ENCODE measurements at regions not wholly inside any gene's neighbourhood (a gene's known extent, or its start where the extent isn't known, plus 50 kb on each side); places are given as distances from the start of the nearest gene placed in this dataset.

DNA sequence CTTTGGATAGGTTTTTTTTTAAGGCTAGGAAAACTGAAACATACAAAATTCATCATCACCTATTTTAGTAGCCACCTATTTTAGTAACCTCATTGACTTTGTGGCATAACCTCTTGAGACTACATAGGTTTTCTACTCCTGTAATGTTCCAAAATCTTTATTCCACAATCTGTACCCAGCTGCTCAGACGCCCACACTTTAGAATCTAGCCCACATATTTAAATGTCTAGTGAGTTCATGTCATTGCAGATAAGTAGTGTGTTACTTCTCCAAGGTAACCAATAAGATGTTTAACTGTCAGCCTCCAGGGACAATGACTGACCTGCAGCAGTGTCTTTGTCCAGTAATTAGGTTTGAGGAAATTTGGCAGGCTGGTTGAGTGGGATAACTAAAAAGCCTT, 330.2 kb downstream of the MZT1 start:
- H3K4me1 Mint-ChIP-seq = no peaks in the 10 kb centered on the region
- H3K27me3 Mint-ChIP-seq = no peaks in the 10 kb centered on the region
- no peaks in the 10 kb centered on the region for H3K9me3 ChIP-seq (ENCODE audit: control insufficient read depth, low read length, poor library complexity, severe bottlenecking)
- no peak overlapping the region for H3K27ac Mint-ChIP-seq
- ATAC-seq = no peak
- no peak overlapping the region for H3K4me3 Mint-ChIP-seq
- no peak for DNase-seq
- no peaks in the 10 kb centered on the region for H3K36me3 Mint-ChIP-seq (ENCODE audit: low read depth)

GRCh38 chr13:72390909-72391308, 336.5 kb downstream of the MZT1 start:
- H3K4me1 Mint-ChIP-seq = no peaks in the 10 kb centered on the region
- H3K9me3 ChIP-seq (ENCODE audit: control insufficient read depth, low read length, poor library complexity, severe bottlenecking) = no peaks in the 10 kb centered on the region
- no peaks in the 10 kb centered on the region for H3K27me3 Mint-ChIP-seq
- H3K36me3 Mint-ChIP-seq (ENCODE audit: low read depth) = no peaks in the 10 kb centered on the region
- DNase-seq (no peak), ATAC-seq (no peak)
- no peak overlapping the region for H3K27ac Mint-ChIP-seq
- H3K4me3 Mint-ChIP-seq = no peak overlapping the region

DNA sequence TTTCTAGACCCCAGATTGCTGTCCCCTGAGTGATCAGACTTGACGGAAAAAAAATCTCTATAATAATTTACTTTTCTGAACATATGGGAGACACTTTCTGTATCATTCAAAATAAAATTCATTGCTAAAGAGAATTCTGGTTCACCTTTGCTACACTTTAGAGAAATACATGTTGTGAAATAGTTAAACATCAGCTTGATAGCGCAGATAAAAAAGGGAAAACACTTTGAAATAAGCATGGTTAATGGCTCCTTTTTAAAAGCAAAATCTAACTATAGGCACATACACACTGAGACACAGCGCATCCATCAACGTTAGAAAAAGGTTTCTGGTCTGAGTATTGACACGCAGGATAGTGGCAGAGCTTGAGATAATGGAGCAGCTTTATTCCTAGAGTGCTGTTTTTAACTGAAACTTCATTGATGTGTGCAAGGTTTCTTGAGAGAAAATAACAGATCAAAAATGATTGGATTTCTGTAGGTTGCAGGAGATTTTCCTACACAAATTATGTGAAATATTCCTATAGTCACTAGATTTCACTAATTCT, 341.2 kb downstream of the MZT1 start:
- no peaks in the 10 kb centered on the region for H3K27me3 Mint-ChIP-seq
- DNase-seq (no peak), ATAC-seq (no peak)
- no peak overlapping the region for H3K27ac Mint-ChIP-seq
- H3K36me3 Mint-ChIP-seq (ENCODE audit: low read depth) = no peaks in the 10 kb centered on the region
- H3K9me3 ChIP-seq (ENCODE audit: control insufficient read depth, low read length, poor library complexity, severe bottlenecking) = no peaks in the 10 kb centered on the region
- no peaks in the 10 kb centered on the region for H3K4me1 Mint-ChIP-seq
- no peak overlapping the region for H3K4me3 Mint-ChIP-seq

GRCh38 chr13:72384879-72385278, 342.6 kb downstream of the MZT1 start:
- no peaks in the 10 kb centered on the region for H3K27me3 Mint-ChIP-seq
- ATAC-seq (no peak), DNase-seq (no peak)
- H3K4me1 Mint-ChIP-seq = no peaks in the 10 kb centered on the region
- H3K4me3 Mint-ChIP-seq = no peak overlapping the region
- no peaks in the 10 kb centered on the region for H3K36me3 Mint-ChIP-seq (ENCODE audit: low read depth)
- H3K9me3 ChIP-seq (ENCODE audit: control insufficient read depth, low read length, poor library complexity, severe bottlenecking) = no peaks in the 10 kb centered on the region
- H3K27ac Mint-ChIP-seq = no peak overlapping the region

- Mint-ChIP-seq H3K36me3 (ENCODE audit: low read depth) (no peaks in the 10 kb centered on the region), H3K27ac (no peak overlapping the region), H3K4me3 (no peak overlapping the region), H3K4me1 (no peaks in the 10 kb centered on the region), H3K27me3 (no peaks in the 10 kb centered on the region)
- no peaks in the 10 kb centered on the region for H3K9me3 ChIP-seq (ENCODE audit: control insufficient read depth, low read length, poor library complexity, severe bottlenecking)
- DNase-seq (no peak), ATAC-seq (no peak)
These were observed 343.1 kb downstream of the MZT1 start for GRCh38 chr13:72384186-72384823.

DNA sequence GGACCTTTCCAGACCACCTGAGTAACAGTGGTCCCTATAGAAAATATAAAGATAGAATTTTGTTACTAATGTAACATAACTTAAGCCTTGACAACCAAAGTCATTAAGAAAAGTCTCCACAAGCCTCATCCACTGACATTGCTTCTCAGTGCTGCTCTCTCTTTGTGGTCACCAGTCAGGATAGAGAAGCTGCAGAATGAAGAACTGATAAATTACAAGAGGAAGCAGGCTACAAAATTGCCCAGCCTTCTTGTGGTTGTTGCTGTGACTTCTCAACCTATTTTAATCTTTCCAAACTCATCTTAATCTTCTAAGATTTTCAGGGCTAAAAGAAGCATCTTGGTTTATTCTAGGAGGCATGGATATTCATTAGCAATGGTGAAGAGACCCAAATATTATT, 343.8 kb downstream of the MZT1 start:
- Mint-ChIP-seq H3K4me1 (no peaks in the 10 kb centered on the region), H3K27me3 (no peaks in the 10 kb centered on the region), H3K4me3 (no peak overlapping the region), H3K36me3 (ENCODE audit: low read depth) (no peaks in the 10 kb centered on the region), H3K27ac (no peak overlapping the region)
- ATAC-seq (no peak), DNase-seq (no peak)
- no peaks in the 10 kb centered on the region for H3K9me3 ChIP-seq (ENCODE audit: control insufficient read depth, low read length, poor library complexity, severe bottlenecking)

GRCh38 chr13:72379581-72379980, 347.8 kb downstream of the MZT1 start:
- DNase-seq (no peak), ATAC-seq (no peak)
- H3K9me3 ChIP-seq (ENCODE audit: control insufficient read depth, low read length, poor library complexity, severe bottlenecking) = no peaks in the 10 kb centered on the region
- no peak overlapping the region for H3K27ac Mint-ChIP-seq
- no peaks in the 10 kb centered on the region for H3K4me1 Mint-ChIP-seq
- H3K4me3 Mint-ChIP-seq = no peak overlapping the region
- no peaks in the 10 kb centered on the region for H3K36me3 Mint-ChIP-seq (ENCODE audit: low read depth)
- no peaks in the 10 kb centered on the region for H3K27me3 Mint-ChIP-seq

GRCh38 chr13:72368031-72368430, 359.4 kb downstream of the MZT1 start:
- Mint-ChIP-seq H3K27me3 (no peaks in the 10 kb centered on the region), H3K4me1 (no peaks in the 10 kb centered on the region), H3K36me3 (ENCODE audit: low read depth) (no peaks in the 10 kb centered on the region), H3K4me3 (no peak overlapping the region), H3K27ac (no peak overlapping the region)
- H3K9me3 ChIP-seq (ENCODE audit: control insufficient read depth, low read length, poor library complexity, severe bottlenecking) = no peaks in the 10 kb centered on the region
- ATAC-seq (no peak), DNase-seq (no peak)

DNA sequence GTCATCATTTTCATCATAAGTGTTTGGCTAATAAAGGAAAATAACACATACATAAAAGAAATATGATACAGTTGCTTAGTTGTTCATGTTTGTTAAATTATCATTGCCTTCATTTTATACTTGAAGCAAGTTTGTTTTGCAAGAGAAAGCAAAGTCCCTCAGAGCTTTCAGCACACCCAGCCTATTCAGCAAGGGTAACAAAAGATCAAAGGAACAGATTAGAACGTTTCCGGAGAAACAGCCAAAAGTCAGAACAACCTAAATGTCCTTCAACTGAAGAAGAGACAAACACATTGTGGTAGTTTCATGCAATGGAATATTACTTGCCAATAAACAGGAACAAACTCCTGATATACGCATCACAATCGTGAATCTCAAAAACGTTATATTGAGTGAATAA, 380.7 kb downstream of the MZT1 start:
- no peaks in the 10 kb centered on the region for H3K36me3 Mint-ChIP-seq (ENCODE audit: low read depth)
- no peaks in the 10 kb centered on the region for H3K9me3 ChIP-seq (ENCODE audit: control insufficient read depth, low read length, poor library complexity, severe bottlenecking)
- DNase-seq = no peak
- H3K4me1 Mint-ChIP-seq = no peaks in the 10 kb centered on the region
- H3K27me3 Mint-ChIP-seq = no peaks in the 10 kb centered on the region
- ATAC-seq = no peak
- no peak overlapping the region for H3K4me3 Mint-ChIP-seq
- H3K27ac Mint-ChIP-seq = no peak overlapping the region

- no peak overlapping the region for H3K4me3 Mint-ChIP-seq
- no peaks in the 10 kb centered on the region for H3K36me3 Mint-ChIP-seq (ENCODE audit: low read depth)
- no peak overlapping the region for H3K27ac Mint-ChIP-seq
- no peaks in the 10 kb centered on the region for H3K27me3 Mint-ChIP-seq
- H3K9me3 ChIP-seq (ENCODE audit: control insufficient read depth, low read length, poor library complexity, severe bottlenecking) = no peaks in the 10 kb centered on the region
- no peak for DNase-seq
- ATAC-seq = no peak
- no peaks in the 10 kb centered on the region for H3K4me1 Mint-ChIP-seq
These were observed 385.1 kb downstream of the MZT1 start for GRCh38 chr13:72342364-72342763.

DNA sequence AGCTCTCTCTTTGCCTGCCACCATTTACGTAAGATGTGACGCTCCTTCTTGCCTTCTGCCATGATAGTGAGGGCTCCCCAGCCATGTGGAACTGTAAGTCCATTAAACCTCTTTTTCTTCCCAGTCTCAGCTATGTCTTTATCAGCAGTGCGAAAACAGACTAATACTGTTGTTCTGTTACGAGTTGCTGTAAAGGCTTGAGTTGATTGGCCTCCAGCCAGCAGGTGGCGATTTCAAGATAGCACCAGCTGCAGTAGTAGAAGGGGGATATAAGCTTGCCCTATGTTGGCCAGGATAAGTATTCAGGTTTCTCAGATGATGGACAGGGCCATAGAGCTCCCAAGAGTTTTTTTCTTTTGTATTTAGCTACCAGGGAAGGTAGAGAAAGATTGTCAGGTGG, 385.5 kb downstream of the MZT1 start:
- no peak for DNase-seq
- no peaks in the 10 kb centered on the region for H3K4me1 Mint-ChIP-seq
- H3K4me3 Mint-ChIP-seq = no peak overlapping the region
- no peaks in the 10 kb centered on the region for H3K9me3 ChIP-seq (ENCODE audit: control insufficient read depth, low read length, poor library complexity, severe bottlenecking)
- no peak for ATAC-seq
- H3K36me3 Mint-ChIP-seq (ENCODE audit: low read depth) = no peaks in the 10 kb centered on the region
- H3K27me3 Mint-ChIP-seq = no peaks in the 10 kb centered on the region
- H3K27ac Mint-ChIP-seq = no peak overlapping the region

DNA sequence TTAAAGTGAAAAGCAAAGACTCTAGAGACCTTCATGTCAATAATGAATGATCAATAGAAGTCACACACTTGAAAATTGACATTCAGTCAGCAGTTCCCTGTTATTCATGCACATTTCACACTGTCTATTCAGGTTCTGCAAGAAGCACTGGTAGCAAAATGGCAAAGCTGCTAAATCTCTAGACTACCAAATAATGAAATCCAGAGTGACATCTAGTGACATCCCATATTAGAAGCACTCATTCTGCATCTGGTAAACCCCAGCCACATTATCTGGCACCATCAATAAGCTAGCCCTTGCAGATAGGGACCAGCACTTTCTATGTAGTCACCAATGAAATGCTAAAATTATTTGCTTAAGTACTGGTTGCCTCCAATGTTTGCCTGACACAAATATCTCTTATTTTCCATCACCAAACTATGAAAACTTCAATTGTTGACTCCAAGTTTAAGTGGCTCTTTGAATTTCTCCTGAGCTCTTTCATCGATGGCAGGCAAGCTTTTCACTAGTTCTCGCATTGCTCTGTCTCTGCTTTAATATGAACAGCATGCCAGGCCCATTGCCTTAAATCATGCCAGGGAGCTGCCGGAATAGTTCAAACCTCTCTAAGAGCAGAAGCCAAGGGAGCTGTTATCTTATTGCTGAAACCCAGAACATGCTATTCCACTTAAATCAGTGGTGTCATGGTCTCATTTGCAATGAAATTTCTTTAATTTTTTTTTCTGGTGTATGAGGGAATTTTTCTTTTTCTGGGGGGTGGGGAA, 409.9 kb downstream of the MZT1 start:
- no peaks in the 10 kb centered on the region for H3K36me3 Mint-ChIP-seq (ENCODE audit: low read depth)
- no peak for ATAC-seq
- DNase-seq = no peak
- H3K27ac Mint-ChIP-seq = no peak overlapping the region
- H3K4me1 Mint-ChIP-seq = no peaks in the 10 kb centered on the region
- H3K9me3 ChIP-seq (ENCODE audit: control insufficient read depth, low read length, poor library complexity, severe bottlenecking) = no peaks in the 10 kb centered on the region
- no peaks in the 10 kb centered on the region for H3K27me3 Mint-ChIP-seq
- H3K4me3 Mint-ChIP-seq = no peak overlapping the region

DNA sequence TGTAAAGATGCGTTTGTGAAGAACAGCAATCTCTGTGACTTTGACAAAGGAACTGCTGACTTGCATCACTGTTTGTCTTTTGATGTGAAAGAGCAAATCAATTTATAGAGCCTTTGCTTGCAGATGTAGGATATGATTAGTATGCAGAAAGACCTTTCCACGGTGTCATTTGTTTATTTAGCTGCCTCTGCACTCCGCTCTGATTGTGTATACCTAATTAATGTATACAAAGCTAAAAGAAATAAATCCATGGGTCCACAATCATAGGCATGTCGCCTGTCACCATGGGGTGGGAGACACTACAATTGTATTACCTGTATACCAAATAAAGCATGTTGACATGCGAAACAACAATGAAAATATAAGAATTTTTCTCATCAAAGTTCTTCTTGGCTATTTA, 410.7 kb downstream of the MZT1 start:
- ATAC-seq = no peak
- Mint-ChIP-seq H3K36me3 (ENCODE audit: low read depth) (no peaks in the 10 kb centered on the region), H3K27me3 (no peaks in the 10 kb centered on the region), H3K27ac (no peak overlapping the region), H3K4me3 (no peak overlapping the region), H3K4me1 (no peaks in the 10 kb centered on the region)
- no peaks in the 10 kb centered on the region for H3K9me3 ChIP-seq (ENCODE audit: control insufficient read depth, low read length, poor library complexity, severe bottlenecking)
- DNase-seq = no peak

DNA sequence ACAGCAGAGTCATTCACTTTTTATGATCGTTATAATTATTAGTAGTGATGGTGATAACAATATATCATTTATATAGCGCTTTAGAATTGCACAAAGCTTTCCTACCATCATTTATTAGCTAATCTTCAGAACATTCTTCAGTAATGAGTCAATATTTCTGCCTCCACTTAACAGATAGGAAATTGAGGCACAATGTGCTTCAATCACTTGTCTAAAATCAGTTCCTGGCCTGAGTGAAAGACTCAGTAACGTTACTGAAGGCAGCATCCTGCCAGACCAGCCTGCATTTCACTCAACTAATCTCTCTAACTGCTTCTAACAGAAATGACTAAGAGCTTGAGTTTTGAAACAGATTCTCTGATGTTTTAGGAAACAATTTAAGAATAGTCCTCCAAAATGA, 412.1 kb downstream of the MZT1 start:
- no peak overlapping the region for H3K27ac Mint-ChIP-seq
- no peak overlapping the region for H3K4me3 Mint-ChIP-seq
- no peaks in the 10 kb centered on the region for H3K27me3 Mint-ChIP-seq
- no peak for DNase-seq
- no peaks in the 10 kb centered on the region for H3K4me1 Mint-ChIP-seq
- no peaks in the 10 kb centered on the region for H3K36me3 Mint-ChIP-seq (ENCODE audit: low read depth)
- ATAC-seq = no peak
- H3K9me3 ChIP-seq (ENCODE audit: control insufficient read depth, low read length, poor library complexity, severe bottlenecking) = no peaks in the 10 kb centered on the region

All from T-helper 17 cell (primary cell).